SK-N-SH (cell line): ENCODE measurements at regions not wholly inside any gene's neighbourhood (a gene's known extent, or its start where the extent isn't known, plus 50 kb on each side); places are given as distances from the start of the nearest gene placed in this dataset.

Experiments used
- CTCF ChIA-PET: fragments of 300-600, 350-600 bp; formaldehyde crosslinking; extraction: SDS; loops from one replicate; lab custom pipeline; 2021; lab: Yijun Ruan, JAX
- POLR2A ChIA-PET: fragments of 350-600 bp; sonication (Branson Sonifier 250); formaldehyde crosslinking; extraction: SDS; loops from one replicate; lab custom pipeline; 2020; ENCODE audit warnings: antibody characterized with exemption, inconsistent platforms; lab: Yijun Ruan, JAX
- DNase-seq: peaks from one replicate; pipeline ENCODE4 v3.0.0; 2012
- H2AFZ ChIP-seq: fragments of 200-600 bp; sonication (generic); 2 replicates; pipeline ENCODE4 v1.8.1; 2016; ENCODE audit warnings: antibody characterized with exemption, mild to moderate bottlenecking, low read depth
- H3F3A ChIP-seq: fragments of 200-600 bp; sonication (generic); replicated peaks from 2 replicates; pipeline ENCODE3; 2016; ENCODE audit warnings: antibody characterized with exemption, mild to moderate bottlenecking; ENCODE audit not compliant: insufficient read depth
- H3K27ac ChIP-seq, 2 experiments: fragments of 200-500 bp in 1 of 2; fragments of 200-600 bp in 1 of 2; sonication (Bioruptor generic) in 1 of 2; sonication (generic), shearing (Covaris generic) in 1 of 2; 2 replicates each; pipeline versions ENCODE4 v1.5.1 to v1.6.1; 2014 to 2016; ENCODE audit warnings: low read depth in 2 of 2, inconsistent platforms in 1 of 2, low read length in 1 of 2, mild to moderate bottlenecking in 1 of 2, mixed read lengths in 1 of 2
- H3K27me3 ChIP-seq: fragments of 200-600 bp; sonication (generic), shearing (Covaris generic); 2 replicates; pipeline ENCODE4 v1.6.1; 2016; ENCODE audit warnings: mixed run types; ENCODE audit not compliant: insufficient read depth
- H3K36me3 ChIP-seq, 2 experiments: fragments of 200-500 bp in 1 of 2; fragments of 200-600 bp in 1 of 2; sonication (Bioruptor generic) in 1 of 2; sonication (generic) in 1 of 2; replicated peaks in 1 of 2; 2 replicates each; pipeline versions ENCODE3 to v1.5.1; 2014 to 2016; ENCODE audit warnings: low read length in 1 of 2, mild to moderate bottlenecking in 1 of 2; ENCODE audit not compliant: insufficient read depth in 2 of 2, control insufficient read depth in 1 of 2
- H3K4me1 ChIP-seq, 2 experiments: fragments of 200-500 bp in 1 of 2; fragments of 200-600 bp in 1 of 2; sonication (Bioruptor generic) in 1 of 2; sonication (generic), shearing (Covaris generic) in 1 of 2; 2 replicates each; pipeline versions ENCODE4 v1.5.1 to v1.6.1; 2014 to 2016; ENCODE audit warnings: low read depth in 1 of 2, low read length in 1 of 2, mixed run types in 1 of 2; ENCODE audit not compliant: insufficient read depth in 2 of 2, control insufficient read depth in 1 of 2
- H3K4me2 ChIP-seq: fragments of 200-600 bp; sonication (generic), shearing (Covaris generic); 2 replicates; pipeline ENCODE4 v1.6.1; 2017; ENCODE audit warnings: mixed run types
- H3K4me3 ChIP-seq, 2 experiments: fragments of 200-500 bp in 1 of 2; fragments of 200-600 bp in 1 of 2; sonication (Bioruptor generic) in 1 of 2; sonication (generic), shearing (Covaris generic) in 1 of 2; 2 replicates each; pipeline versions ENCODE4 v1.5.1 to v1.8.1; 2014 to 2016; ENCODE audit warnings: low read depth in 2 of 2, inconsistent platforms in 1 of 2, low read length in 1 of 2, mild to moderate bottlenecking in 1 of 2, mixed read lengths in 1 of 2, moderate library complexity in 1 of 2
- H3K79me2 ChIP-seq: fragments of 200-600 bp; sonication (generic); 2 replicates; pipeline ENCODE4 v1.8.1; 2017; ENCODE audit warnings: mild to moderate bottlenecking; ENCODE audit not compliant: insufficient read depth
- H3K9ac ChIP-seq: fragments of 200-600 bp; sonication (generic); 2 replicates; pipeline ENCODE4 v1.6.1; 2017; ENCODE audit warnings: mixed run types
- H3K9me2 ChIP-seq: fragments of 200-600 bp; sonication (generic); 2 replicates; pipeline ENCODE4 v1.6.1; 2017; ENCODE audit warnings: mixed run types
- H3K9me3 ChIP-seq: fragments of 200-600 bp; sonication (generic); 2 replicates; pipeline ENCODE4 v1.6.1; 2017; ENCODE audit warnings: mixed run types, mild to moderate bottlenecking, moderate library complexity
- H4K20me1 ChIP-seq: fragments of 200-600 bp; sonication (generic); 2 replicates; pipeline ENCODE4 v1.6.1; 2017; ENCODE audit warnings: mild to moderate bottlenecking, mixed run types; ENCODE audit not compliant: insufficient read depth
- CHD2 ChIP-seq: fragments of 150-350 bp; IDR thresholded peaks from 2 replicates; pipeline ENCODE4 v1.6.1; 2018; ENCODE audit warnings: low read length; ENCODE audit not compliant: partially characterized antibody
- FOXJ3 ChIP-seq: sonication (generic); formaldehyde crosslinking; IDR thresholded peaks from 2 replicates; pipeline ENCODE4 v1.5.1; 2020; ENCODE audit warnings: mild to moderate bottlenecking, missing genetic modification reagents
- MXI1 ChIP-seq: IDR thresholded peaks from 2 replicates; pipeline ENCODE4 v1.6.1; 2012; ENCODE audit warnings: mild to moderate bottlenecking, low read depth, low read length, improper control_type of control experiment
- RAD21 ChIP-seq: IDR thresholded peaks from 2 replicates; pipeline ENCODE4 v1.6.1; 2012; ENCODE audit warnings: mild to moderate bottlenecking, low read length
- RCOR1 ChIP-seq: fragments of 150-350 bp; IDR thresholded peaks from 2 replicates; pipeline ENCODE4 v1.6.1; 2017; ENCODE audit warnings: antibody characterized with exemption, low read length
- SIN3A ChIP-seq: IDR thresholded peaks from 2 replicates; pipeline ENCODE4 v1.6.1; 2012; ENCODE audit warnings: low read depth, mild to moderate bottlenecking, low read length, moderate library complexity, borderline replicate concordance
- SMC3 ChIP-seq: IDR thresholded peaks from 2 replicates; pipeline ENCODE4 v1.6.1; 2012; ENCODE audit warnings: low read depth, low read length, improper control_type of control experiment
- TCF12 ChIP-seq: IDR thresholded peaks from 2 replicates; pipeline ENCODE4 v1.4.0; 2012
- TEAD4 ChIP-seq: IDR thresholded peaks from 2 replicates; pipeline ENCODE4 v1.4.0; 2012; ENCODE audit warnings: mild to moderate bottlenecking, borderline replicate concordance; ENCODE audit not compliant: insufficient read depth
- USF2 ChIP-seq: fragments of 150-350 bp; IDR thresholded peaks from 2 replicates; pipeline ENCODE4 v1.6.1; 2017; ENCODE audit warnings: antibody characterized with exemption, low read length, low read depth, borderline replicate concordance
- WGBS: methylation state at CpG from one replicate; pipeline ENCODE4 v1.1.6; 2017; ENCODE audit warnings: low lambda C conversion rate; 5-methylcytosine and 5-hydroxymethylcytosine counted together
- TF ChIP-seq, protein P1 (sequence below): IDR thresholded peaks from 2 replicates; pipeline ENCODE4 v1.4.0; 2012; ENCODE audit warnings: low read depth, borderline replicate concordance

GRCh38 chr2:38155015-38155414 is 79.1 kb upstream of the CYP1B1 start:
- Histone ChIP-seq H3K4me1 (peaks cover 0 to 4% of the 10 kb centered on the region in 2 experiments; a peak in 1 of 4 replicates), H3K36me3 (no peaks in the 10 kb centered on the region), H3F3A (no peaks in the 10 kb centered on the region), H3K9ac (no peak overlapping the region), H4K20me1 (no peaks in the 10 kb centered on the region), H3K4me2 (no peak overlapping the region)
- POLR2A ChIA-PET: no interaction called here
- 90% methylated on average over 3 of the region's 3 CpGs for WGBS
- no peak for TF ChIP-seq FOXJ3 (CRISPR knock-in tag)
- TF ChIP-seq SMC3: no peak
- TF ChIP-seq RAD21: no peak
- TF ChIP-seq MXI1: no peak
- no peak for TF ChIP-seq CHD2
- TF ChIP-seq RCOR1: no peak
- TF ChIP-seq, protein P1, sequence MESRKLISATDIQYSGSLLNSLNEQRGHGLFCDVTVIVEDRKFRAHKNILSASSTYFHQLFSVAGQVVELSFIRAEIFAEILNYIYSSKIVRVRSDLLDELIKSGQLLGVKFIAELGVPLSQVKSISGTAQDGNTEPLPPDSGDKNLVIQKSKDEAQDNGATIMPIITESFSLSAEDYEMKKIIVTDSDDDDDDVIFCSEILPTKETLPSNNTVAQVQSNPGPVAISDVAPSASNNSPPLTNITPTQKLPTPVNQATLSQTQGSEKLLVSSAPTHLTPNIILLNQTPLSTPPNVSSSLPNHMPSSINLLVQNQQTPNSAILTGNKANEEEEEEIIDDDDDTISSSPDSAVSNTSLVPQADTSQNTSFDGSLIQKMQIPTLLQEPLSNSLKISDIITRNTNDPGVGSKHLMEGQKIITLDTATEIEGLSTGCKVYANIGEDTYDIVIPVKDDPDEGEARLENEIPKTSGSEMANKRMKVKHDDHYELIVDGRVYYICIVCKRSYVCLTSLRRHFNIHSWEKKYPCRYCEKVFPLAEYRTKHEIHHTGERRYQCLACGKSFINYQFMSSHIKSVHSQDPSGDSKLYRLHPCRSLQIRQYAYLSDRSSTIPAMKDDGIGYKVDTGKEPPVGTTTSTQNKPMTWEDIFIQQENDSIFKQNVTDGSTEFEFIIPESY: no peak
- TF ChIP-seq TEAD4: no peak
- no peak for TF ChIP-seq USF2
- no peak for TF ChIP-seq TCF12
- TF ChIP-seq SIN3A: no peak
- TF ChIP-seq, all 33 proteins: peak for 0
- Histone ChIP-seq H3K4me3 (no peak overlapping the region), H3K9me3 (no peaks in the 10 kb centered on the region), H2AFZ (no peak overlapping the region), H3K9me2 (no peaks in the 10 kb centered on the region), H3K27me3 (no peaks in the 10 kb centered on the region), H3K27ac (peak overlapping the region in 1 of 2 experiments; percentile 34; a peak in 1 of 4 replicates), H3K79me2 (no peaks in the 10 kb centered on the region)
- CTCF ChIA-PET: no interaction called here
- no peak for DNase-seq

- WGBS: 44% methylated on average over 2 of the region's 2 CpGs
- H3K9me3 ChIP-seq: no peaks in the 10 kb centered on the region
- no peaks in the 10 kb centered on the region for H4K20me1 ChIP-seq
- ChIA-PET CTCF (no interaction called here), POLR2A (no interaction called here)
- no peak for DNase-seq
- H3K4me3 ChIP-seq: no peak overlapping the region
- H3K4me1 ChIP-seq: peaks cover 0 to 4% of the 10 kb centered on the region in 2 experiments; a peak in 1 of 4 replicates
- no peak overlapping the region for H3K4me2 ChIP-seq
- TF ChIP-seq, protein P1: no peak
- no peak overlapping the region for H2AFZ ChIP-seq
- H3K9ac ChIP-seq: no peak overlapping the region
- H3K36me3 ChIP-seq: no peaks in the 10 kb centered on the region
- H3K79me2 ChIP-seq: no peaks in the 10 kb centered on the region
- no peaks in the 10 kb centered on the region for H3K9me2 ChIP-seq
- no peaks in the 10 kb centered on the region for H3F3A ChIP-seq
- no peak overlapping the region; a peak in 1 of 4 replicates for H3K27ac ChIP-seq
- H3K27me3 ChIP-seq: no peaks in the 10 kb centered on the region
These were observed 78.4 kb upstream of the CYP1B1 start for GRCh38 chr2:38154395-38154794.
